ENCODE measurements at regions not wholly inside any gene's neighbourhood (a gene's known extent, or its start where the extent isn't known, plus 50 kb on each side); places are given as distances from the start of the nearest gene placed in this dataset.

GRCh38 chr6:37106051-37106363 lies 63.9 kb upstream of the PIM1 start:
- peaks cover 48% of the 10 kb centered on the region for H3K4me1 ChIP-seq (ENCODE audit: control insufficient read depth, low read length)
- no peaks in the 10 kb centered on the region for H3K36me3 ChIP-seq (ENCODE audit: control insufficient read depth, low read length)
- no peaks in the 10 kb centered on the region for H4K20me1 ChIP-seq (ENCODE audit: control insufficient read depth, insufficient read depth, low read depth, low read length)
- H3F3A ChIP-seq (ENCODE audit: control insufficient read depth, insufficient read depth), result peaks cover 14% of the 10 kb centered on the region
- H3K9me3 ChIP-seq (ENCODE audit: control insufficient read depth, insufficient read depth, low read length), result no peaks in the 10 kb centered on the region
- no peaks in the 10 kb centered on the region for H3K9me2 ChIP-seq (replicated peaks; ENCODE audit: control insufficient read depth, low read length)
- TF ChIP-seq, protein P1, sequence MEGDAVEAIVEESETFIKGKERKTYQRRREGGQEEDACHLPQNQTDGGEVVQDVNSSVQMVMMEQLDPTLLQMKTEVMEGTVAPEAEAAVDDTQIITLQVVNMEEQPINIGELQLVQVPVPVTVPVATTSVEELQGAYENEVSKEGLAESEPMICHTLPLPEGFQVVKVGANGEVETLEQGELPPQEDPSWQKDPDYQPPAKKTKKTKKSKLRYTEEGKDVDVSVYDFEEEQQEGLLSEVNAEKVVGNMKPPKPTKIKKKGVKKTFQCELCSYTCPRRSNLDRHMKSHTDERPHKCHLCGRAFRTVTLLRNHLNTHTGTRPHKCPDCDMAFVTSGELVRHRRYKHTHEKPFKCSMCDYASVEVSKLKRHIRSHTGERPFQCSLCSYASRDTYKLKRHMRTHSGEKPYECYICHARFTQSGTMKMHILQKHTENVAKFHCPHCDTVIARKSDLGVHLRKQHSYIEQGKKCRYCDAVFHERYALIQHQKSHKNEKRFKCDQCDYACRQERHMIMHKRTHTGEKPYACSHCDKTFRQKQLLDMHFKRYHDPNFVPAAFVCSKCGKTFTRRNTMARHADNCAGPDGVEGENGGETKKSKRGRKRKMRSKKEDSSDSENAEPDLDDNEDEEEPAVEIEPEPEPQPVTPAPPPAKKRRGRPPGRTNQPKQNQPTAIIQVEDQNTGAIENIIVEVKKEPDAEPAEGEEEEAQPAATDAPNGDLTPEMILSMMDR (IDR thresholded peaks at IDR 0.05; ENCODE audit: low read depth, low read length, poor library complexity, severe bottlenecking), result no peak
- TF ChIP-seq EZH2phosphoT487 (IDR thresholded peaks at IDR 0.05; ENCODE audit: borderline replicate concordance, low read length), result no peak
- no peak overlapping the region for H3K27ac ChIP-seq (ENCODE audit: low read depth, low read length)
- H3K4me2 ChIP-seq (ENCODE audit: low read length), result no peak overlapping the region
- H3K79me2 ChIP-seq (ENCODE audit: control insufficient read depth, low read length), result no peaks in the 10 kb centered on the region
- no peak overlapping the region for H3K4me3 ChIP-seq (ENCODE audit: low read length)
- H3K27me3 ChIP-seq (ENCODE audit: control insufficient read depth, low read length), result peaks cover 3% of the 10 kb centered on the region

DNA sequence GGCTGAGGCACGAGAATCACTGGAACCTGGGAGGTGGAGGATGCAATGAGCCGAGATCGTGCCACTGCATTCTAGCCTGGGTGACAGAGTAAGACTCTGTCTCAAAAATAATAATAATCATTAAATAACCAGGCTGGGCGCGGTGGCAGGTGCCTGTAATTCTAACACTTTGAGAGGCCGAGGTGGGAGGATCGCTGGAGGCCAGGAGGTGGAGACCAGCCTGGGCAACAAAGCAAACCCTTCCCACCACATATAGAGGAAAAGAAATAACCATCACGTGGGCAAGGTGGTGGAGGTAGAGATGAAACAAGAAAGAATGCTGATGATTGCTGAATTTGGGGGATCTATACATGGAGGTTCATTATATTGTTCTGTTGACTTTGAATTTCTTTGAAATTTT lies 63.4 kb upstream of the PIM1 start:
- Histone ChIP-seq H3K36me3 (ENCODE audit: control insufficient read depth, low read length) (no peaks in the 10 kb centered on the region), H3K79me2 (ENCODE audit: control insufficient read depth, low read length) (no peaks in the 10 kb centered on the region), H4K20me1 (ENCODE audit: control insufficient read depth, insufficient read depth, low read depth, low read length) (no peaks in the 10 kb centered on the region), H3K4me2 (ENCODE audit: low read length) (no peak overlapping the region), H3K4me3 (ENCODE audit: low read length) (no peak overlapping the region), H3K27me3 (ENCODE audit: control insufficient read depth, low read length) (peaks cover 3% of the 10 kb centered on the region), H3K4me1 (ENCODE audit: control insufficient read depth, low read length) (peaks cover 43% of the 10 kb centered on the region), H3K27ac (ENCODE audit: low read depth, low read length) (no peak overlapping the region), H3K9me2 (replicated peaks; ENCODE audit: control insufficient read depth, low read length) (no peaks in the 10 kb centered on the region), H3K9me3 (ENCODE audit: control insufficient read depth, insufficient read depth, low read length) (no peaks in the 10 kb centered on the region), H3F3A (ENCODE audit: control insufficient read depth, insufficient read depth) (peaks cover 10% of the 10 kb centered on the region)
- no peak for TF ChIP-seq EZH2phosphoT487 (IDR thresholded peaks at IDR 0.05; ENCODE audit: borderline replicate concordance, low read length)
- TF ChIP-seq, protein P1 (IDR thresholded peaks at IDR 0.05; ENCODE audit: low read depth, low read length, poor library complexity, severe bottlenecking), result no peak

DNA sequence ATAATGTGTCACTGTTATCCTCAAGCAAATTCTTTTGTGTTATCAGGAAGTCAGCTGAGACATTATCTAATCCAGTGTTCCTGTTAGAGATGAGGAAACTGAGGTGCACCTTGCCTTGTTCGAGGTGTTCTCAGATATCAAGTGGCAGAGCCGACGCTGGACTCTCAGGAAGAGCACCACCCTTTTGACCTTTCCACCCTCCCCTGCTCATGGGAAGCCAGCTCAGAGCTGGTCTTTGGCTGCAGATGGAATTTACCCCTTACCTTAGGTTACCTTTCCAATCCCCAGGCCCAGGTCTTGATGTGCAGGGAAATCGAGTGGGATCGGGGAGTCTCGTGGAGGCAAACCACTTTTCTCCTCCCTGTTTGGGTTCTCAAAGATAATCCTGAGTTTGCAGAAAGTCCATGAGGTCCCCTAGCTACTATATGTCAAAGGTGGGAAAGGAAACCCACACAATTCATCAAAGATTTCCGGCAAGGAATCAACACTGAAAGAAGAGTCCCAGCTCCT lies 62.9 kb upstream of the PIM1 start:
- H3K4me2 ChIP-seq (ENCODE audit: low read length), result no peak overlapping the region

More for the DNA sequence above, 62.9 kb upstream of the PIM1 start:
- Histone ChIP-seq H3K9me3 (ENCODE audit: control insufficient read depth, insufficient read depth, low read length) (no peaks in the 10 kb centered on the region), H3K36me3 (ENCODE audit: control insufficient read depth, low read length) (no peaks in the 10 kb centered on the region), H3K79me2 (ENCODE audit: control insufficient read depth, low read length) (no peaks in the 10 kb centered on the region), H3K4me3 (ENCODE audit: low read length) (no peak overlapping the region), H3K27ac (ENCODE audit: low read depth, low read length) (no peak overlapping the region), H3K4me1 (ENCODE audit: control insufficient read depth, low read length) (peaks cover 38% of the 10 kb centered on the region), H3K9me2 (replicated peaks; ENCODE audit: control insufficient read depth, low read length) (no peaks in the 10 kb centered on the region), H3F3A (ENCODE audit: control insufficient read depth, insufficient read depth) (peaks cover 10% of the 10 kb centered on the region), H3K27me3 (ENCODE audit: control insufficient read depth, low read length) (peaks cover 3% of the 10 kb centered on the region), H4K20me1 (ENCODE audit: control insufficient read depth, insufficient read depth, low read depth, low read length) (no peaks in the 10 kb centered on the region)
- no peak for TF ChIP-seq EZH2phosphoT487 (IDR thresholded peaks at IDR 0.05; ENCODE audit: borderline replicate concordance, low read length)
- TF ChIP-seq, protein P1 (IDR thresholded peaks at IDR 0.05; ENCODE audit: low read depth, low read length, poor library complexity, severe bottlenecking), result no peak

All from DOHH2 (cell line).